ENCODE measurements at regions not wholly inside any gene's neighbourhood (a gene's known extent, or its start where the extent isn't known, plus 50 kb on each side); places are given as distances from the start of the nearest gene placed in this dataset.

DNA sequence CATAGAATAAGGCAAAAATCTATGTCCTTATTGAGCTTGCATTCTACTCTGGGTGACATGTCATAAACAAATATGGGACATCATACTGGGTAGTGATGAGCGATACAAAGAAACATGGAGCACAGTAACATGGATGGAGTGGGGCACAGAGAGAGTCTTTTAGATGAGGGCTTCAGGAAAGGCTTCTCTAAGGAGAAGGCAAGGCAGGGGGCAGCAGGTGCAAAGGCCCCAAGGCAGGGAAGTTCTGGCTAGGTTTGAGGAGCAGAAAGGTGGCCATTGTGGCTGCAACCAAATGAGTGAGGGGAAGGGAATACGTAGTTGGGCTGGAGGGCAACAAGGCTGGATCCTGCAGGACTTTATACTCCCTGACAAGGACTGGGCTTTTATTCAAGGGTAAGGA, 211.4 kb downstream of the HERPUD2 start:
- Mint-ChIP-seq H3K9me3 (ENCODE audit: unreplicated experiment) (peaks cover 1% of the 10 kb centered on the region), H3K36me3 (ENCODE audit: low read depth, unreplicated experiment) (no peaks in the 10 kb centered on the region), H3K27me3 (ENCODE audit: low read depth, unreplicated experiment) (no peaks in the 10 kb centered on the region), H3K4me3 (ENCODE audit: unreplicated experiment) (no peak overlapping the region), H3K27ac (ENCODE audit: unreplicated experiment) (no peak overlapping the region), H3K4me1 (ENCODE audit: low read depth, unreplicated experiment) (peaks cover 35% of the 10 kb centered on the region)
- DNase-seq (ENCODE audit: low read depth) (no peak), FAIRE-seq (no peak)
- Histone ChIP-seq H3K36me3 (ENCODE audit: insufficient read depth, low read length) (no peaks in the 10 kb centered on the region), H3K9ac (ENCODE audit: low read length) (no peak overlapping the region), H3K4me1 (ENCODE audit: insufficient read depth, low read length) (no peaks in the 10 kb centered on the region), H3K4me2 (ENCODE audit: low read length) (no peak overlapping the region), H2AFZ (ENCODE audit: low read depth, low read length) (no peak overlapping the region), H3K4me3 (ENCODE audit: insufficient read depth, low read depth, low read length) (no peak overlapping the region), H3K79me2 (ENCODE audit: insufficient read depth, low read length) (no peaks in the 10 kb centered on the region), H3K27ac (ENCODE audit: low read depth, low read length) (no peak overlapping the region), H3K9me3 (ENCODE audit: insufficient read depth, low read depth, low read length) (no peaks in the 10 kb centered on the region), H3K27me3 (ENCODE audit: insufficient read depth, low read length) (no peaks in the 10 kb centered on the region), H4K20me1 (ENCODE audit: insufficient read depth, low read length) (no peaks in the 10 kb centered on the region)
- TF ChIP-seq CTCF (IDR thresholded peaks at IDR 0.05; ENCODE audit: insufficient read depth, low read depth, low read length) (no peak), EZH2 (IDR thresholded peaks at IDR 0.05; ENCODE audit: insufficient read depth, low read length) (no peak)

DNA sequence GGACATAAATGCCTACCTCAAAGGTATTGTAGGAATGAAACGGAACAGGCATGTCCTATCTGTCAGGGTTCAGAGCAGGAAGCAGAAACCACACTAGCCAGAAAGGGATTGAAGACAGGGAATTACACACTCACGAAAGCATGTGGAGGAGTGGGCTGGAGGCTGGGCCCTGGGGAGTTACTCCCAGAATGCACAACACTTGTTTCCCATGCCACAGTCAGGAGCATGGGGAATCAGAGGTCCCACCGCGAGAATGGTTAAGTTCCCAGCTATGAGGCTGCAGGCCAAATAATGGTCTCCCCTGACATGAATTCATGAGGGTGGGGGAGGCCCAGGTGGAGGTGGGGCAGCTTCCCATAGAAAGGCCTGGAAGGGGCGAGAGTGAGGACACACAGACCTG, 212.7 kb downstream of the HERPUD2 start:
- Histone ChIP-seq H3K4me3 (ENCODE audit: insufficient read depth, low read depth, low read length) (no peak overlapping the region), H4K20me1 (ENCODE audit: insufficient read depth, low read length) (no peaks in the 10 kb centered on the region), H3K36me3 (ENCODE audit: insufficient read depth, low read length) (no peaks in the 10 kb centered on the region), H3K79me2 (ENCODE audit: insufficient read depth, low read length) (no peaks in the 10 kb centered on the region), H3K9me3 (ENCODE audit: insufficient read depth, low read depth, low read length) (no peaks in the 10 kb centered on the region), H2AFZ (ENCODE audit: low read depth, low read length) (no peak overlapping the region), H3K4me2 (ENCODE audit: low read length) (no peak overlapping the region), H3K9ac (ENCODE audit: low read length) (no peak overlapping the region), H3K27me3 (ENCODE audit: insufficient read depth, low read length) (no peaks in the 10 kb centered on the region), H3K4me1 (ENCODE audit: insufficient read depth, low read length) (no peaks in the 10 kb centered on the region), H3K27ac (ENCODE audit: low read depth, low read length) (no peak overlapping the region)
- H3K36me3 Mint-ChIP-seq (ENCODE audit: low read depth, unreplicated experiment) = no peaks in the 10 kb centered on the region
- peak overlapping the region; percentile 90 for H3K27ac Mint-ChIP-seq (ENCODE audit: unreplicated experiment)
- H3K27me3 Mint-ChIP-seq (ENCODE audit: low read depth, unreplicated experiment) = no peaks in the 10 kb centered on the region
- TF ChIP-seq CTCF (IDR thresholded peaks at IDR 0.05; ENCODE audit: insufficient read depth, low read depth, low read length) (no peak), EZH2 (IDR thresholded peaks at IDR 0.05; ENCODE audit: insufficient read depth, low read length) (no peak)
- peaks cover 35% of the 10 kb centered on the region for H3K4me1 Mint-ChIP-seq (ENCODE audit: low read depth, unreplicated experiment)
- peaks cover 5% of the 10 kb centered on the region for H3K9me3 Mint-ChIP-seq (ENCODE audit: unreplicated experiment)
- H3K4me3 Mint-ChIP-seq (ENCODE audit: unreplicated experiment) = no peak overlapping the region
- DNase-seq (ENCODE audit: low read depth) = no peak
- no peak for FAIRE-seq

GRCh38 chr7:35480806-35481205, 214.1 kb downstream of the HERPUD2 start:
- Histone ChIP-seq H3K79me2 (ENCODE audit: insufficient read depth, low read length) (no peaks in the 10 kb centered on the region), H2AFZ (ENCODE audit: low read depth, low read length) (no peak overlapping the region), H3K4me3 (ENCODE audit: insufficient read depth, low read depth, low read length) (no peak overlapping the region), H3K4me2 (ENCODE audit: low read length) (no peak overlapping the region), H3K9ac (ENCODE audit: low read length) (no peak overlapping the region), H4K20me1 (ENCODE audit: insufficient read depth, low read length) (no peaks in the 10 kb centered on the region), H3K4me1 (ENCODE audit: insufficient read depth, low read length) (no peaks in the 10 kb centered on the region), H3K27me3 (ENCODE audit: insufficient read depth, low read length) (no peaks in the 10 kb centered on the region), H3K27ac (ENCODE audit: low read depth, low read length) (no peak overlapping the region), H3K9me3 (ENCODE audit: insufficient read depth, low read depth, low read length) (no peaks in the 10 kb centered on the region), H3K36me3 (ENCODE audit: insufficient read depth, low read length) (no peaks in the 10 kb centered on the region)
- Mint-ChIP-seq H3K27me3 (ENCODE audit: low read depth, unreplicated experiment) (no peaks in the 10 kb centered on the region), H3K27ac (ENCODE audit: unreplicated experiment) (no peak overlapping the region), H3K4me1 (ENCODE audit: low read depth, unreplicated experiment) (peaks cover 35% of the 10 kb centered on the region), H3K36me3 (ENCODE audit: low read depth, unreplicated experiment) (no peaks in the 10 kb centered on the region), H3K4me3 (ENCODE audit: unreplicated experiment) (no peak overlapping the region), H3K9me3 (ENCODE audit: unreplicated experiment) (peaks cover 9% of the 10 kb centered on the region)
- DNase-seq (ENCODE audit: low read depth) (no peak), FAIRE-seq (no peak)
- TF ChIP-seq EZH2 (IDR thresholded peaks at IDR 0.05; ENCODE audit: insufficient read depth, low read length) = no peak
- TF ChIP-seq CTCF (IDR thresholded peaks at IDR 0.05; ENCODE audit: insufficient read depth, low read depth, low read length) = no peak
